Keratinocyte (primary cell): ENCODE measurements at regions not wholly inside any gene's neighbourhood (a gene's known extent, or its start where the extent isn't known, plus 50 kb on each side); places are given as distances from the start of the nearest gene placed in this dataset.

Source experiments
- DNase-seq: peaks from one replicate; pipeline ENCODE4 v3.0.0-alpha.2; 2011; ENCODE audit warnings: low read depth, missing footprints, low spot score
- FAIRE-seq: peaks from 2 replicates; lab custom pipeline; 2011; peaks lifted over from hg19 to GRCh38; lab: Jason Lieb, UNC
- H2AFZ ChIP-seq: 2 replicates; pipeline ENCODE4 v1.6.0; 2012; ENCODE audit warnings: low read length, control low read depth, inconsistent platforms; ENCODE audit not compliant: control insufficient read depth
- H3K27ac ChIP-seq: 2 replicates; pipeline ENCODE4 v1.5.1; 2011; ENCODE audit warnings: low read length; ENCODE audit not compliant: control insufficient read depth, insufficient read depth
- H3K27me3 ChIP-seq: 3 replicates; pipeline ENCODE4 v1.6.0; 2011; ENCODE audit warnings: low read length; ENCODE audit not compliant: control insufficient read depth, insufficient read depth; ENCODE audit errors: extremely low read depth
- H3K36me3 ChIP-seq, 2 experiments: 2 replicates in 1 of 2; 3 replicates in 1 of 2; pipeline ENCODE4 v1.5.1; 2011; ENCODE audit warnings: low read length in 2 of 2, mild to moderate bottlenecking in 1 of 2; ENCODE audit not compliant: control insufficient read depth in 2 of 2, insufficient read depth in 2 of 2; ENCODE audit errors: extremely low read depth in 1 of 2
- H3K4me1 ChIP-seq: 3 replicates; pipeline ENCODE4 v1.5.1; 2011; ENCODE audit warnings: low read length; ENCODE audit not compliant: control insufficient read depth, insufficient read depth; ENCODE audit errors: extremely low read depth
- H3K4me2 ChIP-seq: 3 replicates; pipeline ENCODE4 v1.6.0; 2011; ENCODE audit warnings: low read depth, low read length; ENCODE audit not compliant: control insufficient read depth, insufficient read depth; ENCODE audit errors: extremely low read depth
- H3K4me3 ChIP-seq, 3 experiments: fragments of 200-600 bp in 1 of 3; sonication (generic) in 1 of 3; 2 replicates in 2 of 3; 3 replicates in 1 of 3; pipeline ENCODE4 v1.5.1; 2011 to 2016; ENCODE audit warnings: low read length in 3 of 3, mild to moderate bottlenecking in 3 of 3, control low read depth in 2 of 3, inconsistent platforms in 1 of 3, low read depth in 1 of 3, mixed read lengths in 1 of 3, mixed run types in 1 of 3, moderate library complexity in 1 of 3; ENCODE audit not compliant: control insufficient read depth in 2 of 3, insufficient read depth in 2 of 3; ENCODE audit errors: extremely low read depth in 1 of 3
- H3K79me2 ChIP-seq: 2 replicates; pipeline ENCODE4 v1.6.0; 2012; ENCODE audit warnings: low read length; ENCODE audit not compliant: control insufficient read depth, insufficient read depth
- H3K9ac ChIP-seq: 3 replicates; pipeline ENCODE4 v1.6.0; 2011; ENCODE audit warnings: low read length; ENCODE audit not compliant: control insufficient read depth, insufficient read depth; ENCODE audit errors: extremely low read depth
- H3K9me1 ChIP-seq: 3 replicates; pipeline ENCODE4 v1.6.0; 2011; ENCODE audit warnings: low read length; ENCODE audit not compliant: control insufficient read depth, insufficient read depth; ENCODE audit errors: extremely low read depth
- H3K9me3 ChIP-seq: 2 replicates; pipeline ENCODE4 v1.5.1; 2012; ENCODE audit warnings: low read depth, low read length; ENCODE audit not compliant: control insufficient read depth
- H4K20me1 ChIP-seq: 3 replicates; pipeline ENCODE4 v1.6.0; 2011; ENCODE audit warnings: low read length; ENCODE audit not compliant: control insufficient read depth, insufficient read depth; ENCODE audit errors: extremely low read depth
- CTCF ChIP-seq, 3 experiments: IDR thresholded peaks in 1 of 3; conservative IDR thresholded peaks in 1 of 3; optimal IDR thresholded peaks in 1 of 3; 2 replicates in 2 of 3; 3 replicates in 1 of 3; pipeline versions ENCODE3 to v1.5.1; 2011; ENCODE audit warnings: low read length in 3 of 3, mild to moderate bottlenecking in 3 of 3, moderate library complexity in 2 of 3, control low read depth in 1 of 3, inconsistent platforms in 1 of 3; ENCODE audit not compliant: insufficient read depth in 2 of 3; ENCODE audit errors: extremely low read depth in 1 of 3
- EZH2 ChIP-seq: IDR thresholded peaks from one replicate; pipeline ENCODE4 v1.6.1; 2012; ENCODE audit warnings: inconsistent platforms, mild to moderate bottlenecking, low read length, moderate library complexity
- dilution Hi-C: fragments of 300-500 bp; cut with MboI; formaldehyde crosslinking; loops from one replicate; pipeline ENCODE4 v1.7.0; 2020; ENCODE audit warnings: low sequenced_read_pairs; ENCODE audit not compliant: extremely low pct_ligation_motif_present

DNA sequence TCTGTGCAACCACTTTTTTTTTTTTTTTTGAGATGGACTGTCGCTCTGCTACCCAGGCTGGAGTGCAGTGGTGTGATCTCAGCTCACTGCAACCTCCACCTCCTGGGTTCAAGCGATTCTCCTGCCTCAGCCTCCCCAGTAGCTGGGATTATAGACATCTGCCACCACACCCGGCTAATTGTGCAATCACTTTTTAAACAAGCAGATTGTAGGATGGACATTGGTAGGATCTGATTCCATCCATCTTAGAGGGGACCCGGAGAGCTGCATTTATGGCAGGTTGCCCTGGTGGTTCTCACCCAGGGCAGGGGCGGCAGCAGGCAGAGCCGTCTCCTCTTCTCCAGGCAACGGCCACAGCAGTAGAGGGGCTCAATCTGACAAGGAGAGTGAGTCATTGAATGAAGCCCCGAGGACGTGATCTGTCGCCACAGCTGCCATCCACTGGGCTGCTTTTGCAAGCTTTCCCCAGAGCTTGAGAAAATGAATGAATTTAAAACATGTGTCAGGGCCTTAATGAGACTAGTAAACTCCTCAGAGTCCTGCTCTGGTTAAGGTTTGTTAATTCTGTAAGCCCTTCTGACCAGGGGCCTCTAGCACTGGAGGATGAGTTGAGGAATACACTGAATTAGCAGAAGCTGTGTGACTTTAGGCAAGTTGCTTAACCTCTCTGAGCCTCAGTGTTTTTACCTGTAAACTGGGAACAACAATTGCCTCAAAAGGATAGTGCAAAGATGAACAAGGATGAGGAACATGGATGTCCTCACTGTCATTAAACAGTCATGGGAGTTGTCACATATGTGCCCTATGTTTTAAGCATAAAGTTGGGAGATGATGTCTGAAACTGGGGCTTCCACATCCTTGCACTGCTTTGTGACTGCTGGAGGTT lies 129.1 kb downstream of the ASB7 start:
- H4K20me1 ChIP-seq, result no peaks in the 10 kb centered on the region
- dilution Hi-C loops, result no loop called here
- no peak overlapping the region for H2AFZ ChIP-seq
- H3K9me3 ChIP-seq, result peaks cover 7% of the 10 kb centered on the region
- no peaks in the 10 kb centered on the region for H3K79me2 ChIP-seq
- no peaks in the 10 kb centered on the region for H3K36me3 ChIP-seq
- DNase-seq (no peak), FAIRE-seq (peak; percentile 79)
- no peak overlapping the region for H3K4me3 ChIP-seq
- H3K27me3 ChIP-seq, result no peaks in the 10 kb centered on the region
- no peak overlapping the region for H3K27ac ChIP-seq
- H3K9me1 ChIP-seq, result peaks cover 2% of the 10 kb centered on the region
- H3K4me2 ChIP-seq, result no peak overlapping the region
- H3K9ac ChIP-seq, result no peak overlapping the region
- TF ChIP-seq EZH2 (no peak), CTCF (optimal IDR thresholded peaks at IDR 0.05 in 1 of 3, IDR thresholded peaks at IDR 0.05 in 1 of 3, conservative IDR thresholded peaks at IDR 0.05 in 1 of 3; ENCODE audit: extremely low read depth in 1 of 3, insufficient read depth in 2 of 3, low read length in 3 of 3) (no peak)
- peaks cover 34% of the 10 kb centered on the region for H3K4me1 ChIP-seq

DNA sequence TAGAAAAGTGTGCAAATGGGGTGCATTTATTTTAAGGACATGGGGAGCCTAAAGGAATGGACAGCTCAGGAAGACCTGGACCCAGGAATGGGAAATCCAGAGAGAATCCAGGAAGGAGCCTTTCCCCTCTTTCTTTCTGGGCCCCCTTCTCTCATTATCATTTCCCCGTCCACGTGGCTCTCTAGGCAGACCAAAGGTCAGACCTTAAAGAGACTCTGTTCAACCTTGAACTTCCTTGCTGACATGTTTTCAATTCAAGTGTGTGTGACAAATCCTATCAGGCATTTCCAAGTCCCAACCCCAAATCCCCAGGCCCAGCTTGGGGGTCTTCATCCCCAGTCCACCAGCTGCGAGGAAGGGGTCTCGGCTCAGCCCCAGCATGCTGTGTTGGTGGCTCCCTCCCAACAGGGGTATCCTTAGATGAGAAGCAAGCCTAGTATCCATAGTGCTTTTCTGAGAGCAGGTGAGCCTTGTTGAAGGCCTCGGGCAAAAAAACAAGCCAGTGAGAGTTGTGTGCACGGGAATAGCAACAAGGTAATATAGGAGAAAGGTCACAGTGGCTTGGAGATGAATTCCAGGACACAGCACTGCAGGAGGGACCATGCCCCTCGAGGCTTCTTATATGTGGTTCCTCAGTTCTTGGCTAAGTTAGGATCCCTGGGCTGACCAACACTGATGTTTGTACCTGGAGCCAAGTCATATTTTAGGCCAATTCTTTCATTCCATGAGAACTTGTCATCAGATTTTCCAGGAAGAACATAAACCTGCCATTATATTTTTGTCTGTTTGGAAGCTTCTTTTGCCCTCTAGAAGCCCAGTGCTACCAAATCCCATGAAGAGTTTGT lies 130.0 kb downstream of the ASB7 start:
- Histone ChIP-seq H3K9me3 (peaks cover 7% of the 10 kb centered on the region), H3K79me2 (no peaks in the 10 kb centered on the region), H3K27me3 (no peaks in the 10 kb centered on the region), H3K9ac (peak overlapping the region; percentile 40), H3K27ac (peak overlapping the region; percentile 64), H3K4me1 (peaks cover 30% of the 10 kb centered on the region), H2AFZ (peak overlapping the region; percentile 81), H3K9me1 (peaks cover 2% of the 10 kb centered on the region), H3K4me2 (peak overlapping the region; percentile 54), H3K4me3 (no peak overlapping the region), H3K36me3 (no peaks in the 10 kb centered on the region), H4K20me1 (no peaks in the 10 kb centered on the region)
- DNase-seq, result no peak
- no peak for TF ChIP-seq EZH2
- no peak for TF ChIP-seq CTCF (optimal IDR thresholded peaks at IDR 0.05 in 1 of 3, IDR thresholded peaks at IDR 0.05 in 1 of 3, conservative IDR thresholded peaks at IDR 0.05 in 1 of 3; ENCODE audit: extremely low read depth in 1 of 3, insufficient read depth in 2 of 3, low read length in 3 of 3)
- no peak for FAIRE-seq
- dilution Hi-C loops, result no loop called here
